Right atrium auricular region (tissue), 2 donors: ENCODE measurements at regions not wholly inside any gene's neighbourhood (a gene's known extent, or its start where the extent isn't known, plus 50 kb on each side); places are given as distances from the start of the nearest gene placed in this dataset.
"Not testable (repeated sequence)": the region's sequence is repeated elsewhere in the genome, so short reads cannot be mapped to it uniquely, and the experiment has no call there.

Experiments
- DNase-seq: peaks from one replicate; pipeline ENCODE4 v3.0.0-alpha.2; 2019; ENCODE audit warnings: low spot score
- H3K27ac ChIP-seq, 2 donors: fragments of 200-600 bp; sonication (generic); 1 replicate in 1 of 2; 2 replicates in 1 of 2; pipeline ENCODE4 v1.5.1; 2016 to 2019
- H3K27me3 ChIP-seq, 2 donors: fragments of 200-600 bp; sonication (generic); one replicate each; pipeline versions ENCODE4 v1.5.1 to v1.6.0; 2017 to 2019
- H3K36me3 ChIP-seq: fragments of 200-600 bp; sonication (generic); one replicate; pipeline ENCODE4 v1.5.1; 2016
- H3K4me1 ChIP-seq, 2 donors: fragments of 200-600 bp; sonication (generic); one replicate each; pipeline versions ENCODE4 v1.5.1 to v1.6.0; 2017 to 2019
- H3K4me3 ChIP-seq, 2 donors: fragments of 200-600 bp; sonication (generic); 1 replicate in 1 of 2; 2 replicates in 1 of 2; pipeline ENCODE4 v1.5.1; 2017 to 2019; ENCODE audit warnings: mild to moderate bottlenecking in 1 of 2, moderate library complexity in 1 of 2
- H3K9me3 ChIP-seq, 2 donors: fragments of 200-600 bp; sonication (generic); one replicate each; pipeline ENCODE4 v1.5.1; 2019
- TF ChIP-seq, protein P1 (sequence below), 2 donors: fragments of 200-600 bp; sonication (generic); IDR thresholded peaks; one replicate each; pipeline ENCODE4 v1.5.1; 2019; ENCODE audit warnings: antibody characterized with exemption in 2 of 2

DNA sequence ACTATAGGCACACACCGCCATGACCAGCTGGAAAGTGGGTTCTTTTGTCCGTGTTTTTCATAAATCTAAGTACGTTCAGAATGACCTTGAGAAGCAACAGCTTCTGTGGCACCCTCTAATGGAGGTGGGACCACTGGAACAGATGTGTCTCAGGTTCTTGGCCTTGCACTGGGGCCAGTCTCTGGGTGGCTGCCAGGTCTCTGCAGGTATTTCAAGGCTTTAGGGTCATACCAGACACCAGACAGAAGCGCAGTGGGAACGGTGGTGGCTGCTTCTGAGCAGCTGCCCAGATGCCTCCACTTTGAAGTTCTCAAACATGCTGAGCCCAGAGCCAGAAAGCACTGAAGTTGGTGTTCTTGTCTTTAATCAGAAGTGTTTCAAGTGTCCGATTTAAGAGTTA, 75.0 kb upstream of the RBM19 start:
- TF ChIP-seq, protein P1, sequence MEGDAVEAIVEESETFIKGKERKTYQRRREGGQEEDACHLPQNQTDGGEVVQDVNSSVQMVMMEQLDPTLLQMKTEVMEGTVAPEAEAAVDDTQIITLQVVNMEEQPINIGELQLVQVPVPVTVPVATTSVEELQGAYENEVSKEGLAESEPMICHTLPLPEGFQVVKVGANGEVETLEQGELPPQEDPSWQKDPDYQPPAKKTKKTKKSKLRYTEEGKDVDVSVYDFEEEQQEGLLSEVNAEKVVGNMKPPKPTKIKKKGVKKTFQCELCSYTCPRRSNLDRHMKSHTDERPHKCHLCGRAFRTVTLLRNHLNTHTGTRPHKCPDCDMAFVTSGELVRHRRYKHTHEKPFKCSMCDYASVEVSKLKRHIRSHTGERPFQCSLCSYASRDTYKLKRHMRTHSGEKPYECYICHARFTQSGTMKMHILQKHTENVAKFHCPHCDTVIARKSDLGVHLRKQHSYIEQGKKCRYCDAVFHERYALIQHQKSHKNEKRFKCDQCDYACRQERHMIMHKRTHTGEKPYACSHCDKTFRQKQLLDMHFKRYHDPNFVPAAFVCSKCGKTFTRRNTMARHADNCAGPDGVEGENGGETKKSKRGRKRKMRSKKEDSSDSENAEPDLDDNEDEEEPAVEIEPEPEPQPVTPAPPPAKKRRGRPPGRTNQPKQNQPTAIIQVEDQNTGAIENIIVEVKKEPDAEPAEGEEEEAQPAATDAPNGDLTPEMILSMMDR (IDR thresholded peaks at IDR 0.05), result no peak
- Histone ChIP-seq H3K9me3 (no peaks in the 10 kb centered on the region), H3K36me3 (no peaks in the 10 kb centered on the region), H3K27ac (no peak overlapping the region), H3K27me3 (no peaks in the 10 kb centered on the region), H3K4me1 (no peaks in the 10 kb centered on the region), H3K4me3 (no peak overlapping the region)
- no peak for DNase-seq

DNA sequence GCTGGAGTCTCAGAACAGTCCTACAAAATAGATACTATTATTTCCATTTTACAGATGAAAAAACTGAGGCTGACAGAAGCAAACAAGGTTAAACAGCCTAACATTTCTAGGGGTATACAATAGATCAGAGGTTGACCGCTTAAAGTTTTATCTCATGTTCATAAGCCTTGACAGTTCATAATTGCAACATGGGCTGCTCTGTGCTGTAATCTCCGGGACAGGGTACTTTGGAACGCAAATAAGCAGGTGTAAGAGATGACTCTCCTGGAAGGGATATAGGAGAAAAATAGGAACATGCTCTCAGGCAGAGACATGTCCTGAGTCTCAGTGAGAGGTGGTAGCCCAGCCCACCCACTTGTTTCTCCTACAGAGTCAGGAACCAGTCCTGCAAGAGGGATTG, 72.8 kb upstream of the RBM19 start:
- TF ChIP-seq, protein P1 (IDR thresholded peaks at IDR 0.05), result no peak
- H3K27me3 ChIP-seq, result no peaks in the 10 kb centered on the region

DNA sequence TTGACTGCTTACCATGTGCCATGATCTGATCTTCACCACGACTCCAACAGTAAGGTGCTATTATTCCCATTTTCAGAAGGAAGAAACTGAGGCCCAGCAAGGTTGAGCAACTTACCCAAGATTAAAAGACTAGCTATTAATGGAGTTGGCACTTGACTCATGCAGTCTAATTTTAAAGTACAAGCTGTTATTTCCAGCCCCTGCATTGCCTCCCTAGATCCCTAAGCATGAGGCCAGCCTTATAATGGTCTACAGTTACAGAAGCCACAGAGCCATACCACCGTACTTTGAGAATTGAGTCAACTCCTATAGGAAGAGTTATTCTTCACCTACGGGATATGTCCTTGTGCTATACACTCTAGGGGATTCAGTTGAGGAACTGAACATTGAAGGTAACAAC, 66.7 kb upstream of the RBM19 start:
- no peak overlapping the region for H3K4me3 ChIP-seq
- peaks cover 0 to 5% of the 10 kb centered on the region in 2 donors for H3K9me3 ChIP-seq
- no peaks in the 10 kb centered on the region for H3K4me1 ChIP-seq
- no peak for DNase-seq
- no peaks in the 10 kb centered on the region for H3K27me3 ChIP-seq
- no peaks in the 10 kb centered on the region for H3K36me3 ChIP-seq
- TF ChIP-seq, protein P1 (IDR thresholded peaks at IDR 0.05), result no peak
- no peak overlapping the region for H3K27ac ChIP-seq

More for the DNA sequence above, 72.8 kb upstream of the RBM19 start:
- Histone ChIP-seq H3K9me3 (no peaks in the 10 kb centered on the region), H3K36me3 (no peaks in the 10 kb centered on the region), H3K4me1 (no peaks in the 10 kb centered on the region), H3K27ac (no peak overlapping the region), H3K4me3 (no peak overlapping the region)
- no peak for DNase-seq

DNA sequence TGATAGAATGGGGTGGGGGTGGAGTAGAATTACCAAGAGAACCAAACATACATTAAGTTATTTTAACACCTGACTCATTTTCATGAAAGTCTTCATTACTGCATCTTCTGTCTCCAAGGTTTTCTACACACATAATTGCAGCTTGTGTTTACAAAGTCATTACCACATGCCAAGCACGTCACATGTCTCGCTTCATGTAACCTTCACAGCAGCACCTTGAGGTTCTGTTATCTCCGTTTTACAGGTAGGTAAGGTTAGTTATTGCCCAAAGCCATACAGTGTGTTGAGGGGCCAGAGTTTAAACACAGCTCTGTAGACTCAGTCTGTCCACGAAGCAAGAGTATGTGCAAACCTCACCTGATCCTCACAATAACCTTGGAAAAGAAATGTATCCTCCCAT, 64.3 kb upstream of the RBM19 start:
- no peak for DNase-seq
- TF ChIP-seq, protein P1 (IDR thresholded peaks at IDR 0.05), result no peak
- H3K27me3 ChIP-seq, result no peaks in the 10 kb centered on the region
- H3K4me3 ChIP-seq, result no peak overlapping the region
- no peak overlapping the region for H3K27ac ChIP-seq
- peaks cover 0 to 3% of the 10 kb centered on the region in 2 donors for H3K4me1 ChIP-seq
- H3K36me3 ChIP-seq, result no peaks in the 10 kb centered on the region
- peaks cover 0 to 17% of the 10 kb centered on the region in 2 donors for H3K9me3 ChIP-seq

DNA sequence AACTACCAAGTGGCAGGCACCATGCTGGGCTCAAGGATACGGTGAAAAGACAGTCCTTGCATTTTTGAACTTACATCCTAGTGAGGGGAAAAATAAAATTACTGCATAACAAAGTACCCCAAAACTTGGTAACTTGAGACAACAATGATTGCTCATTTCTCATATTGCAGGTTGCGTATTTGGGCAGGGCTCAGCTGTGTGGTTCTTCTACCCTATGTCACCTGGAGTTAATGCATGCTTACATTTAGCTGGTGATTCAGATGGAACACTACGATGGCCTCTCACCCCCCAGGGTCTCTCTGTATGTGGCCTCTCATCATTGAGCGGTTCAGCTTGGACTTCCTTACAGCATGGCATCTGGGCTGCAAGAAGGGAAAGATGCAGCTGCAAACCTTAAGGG, 60.7 kb upstream of the RBM19 start:
- Histone ChIP-seq H3K4me1 (peaks cover 0 to 10% of the 10 kb centered on the region in 2 donors), H3K27me3 (no peaks in the 10 kb centered on the region), H3K4me3 (no peak overlapping the region), H3K36me3 (no peaks in the 10 kb centered on the region), H3K9me3 (peaks cover 0 to 17% of the 10 kb centered on the region in 2 donors), H3K27ac (no peak overlapping the region)
- TF ChIP-seq, protein P1 (IDR thresholded peaks at IDR 0.05), result no peak
- DNase-seq, result no peak

DNA sequence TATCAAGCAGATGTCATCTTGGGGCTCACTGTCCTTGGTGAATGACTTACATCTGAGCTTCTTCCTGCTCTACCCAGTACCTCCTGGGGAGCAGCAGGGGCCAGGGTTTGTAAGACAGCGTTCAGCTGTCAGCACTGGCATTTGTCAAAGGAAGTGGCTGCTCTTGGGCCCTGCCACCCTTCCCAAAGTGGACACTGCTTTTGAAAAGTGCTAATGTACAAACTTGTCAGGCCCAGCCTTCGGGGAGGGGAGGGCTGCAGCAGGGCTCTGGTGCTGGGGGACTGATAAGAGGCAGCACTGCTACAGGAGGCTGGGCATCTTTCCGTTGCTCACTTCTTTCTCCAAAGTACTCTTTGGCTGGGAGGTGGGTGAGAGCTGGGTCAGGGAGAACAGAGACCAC, 59.8 kb upstream of the RBM19 start:
- Histone ChIP-seq H3K27me3 (no peaks in the 10 kb centered on the region), H3K4me1 (peaks cover 0 to 10% of the 10 kb centered on the region in 2 donors), H3K4me3 (no peak overlapping the region), H3K9me3 (peaks cover 0 to 17% of the 10 kb centered on the region in 2 donors), H3K36me3 (no peaks in the 10 kb centered on the region), H3K27ac (no peak overlapping the region)
- no peak for DNase-seq
- TF ChIP-seq, protein P1 (IDR thresholded peaks at IDR 0.05), result no peak

DNA sequence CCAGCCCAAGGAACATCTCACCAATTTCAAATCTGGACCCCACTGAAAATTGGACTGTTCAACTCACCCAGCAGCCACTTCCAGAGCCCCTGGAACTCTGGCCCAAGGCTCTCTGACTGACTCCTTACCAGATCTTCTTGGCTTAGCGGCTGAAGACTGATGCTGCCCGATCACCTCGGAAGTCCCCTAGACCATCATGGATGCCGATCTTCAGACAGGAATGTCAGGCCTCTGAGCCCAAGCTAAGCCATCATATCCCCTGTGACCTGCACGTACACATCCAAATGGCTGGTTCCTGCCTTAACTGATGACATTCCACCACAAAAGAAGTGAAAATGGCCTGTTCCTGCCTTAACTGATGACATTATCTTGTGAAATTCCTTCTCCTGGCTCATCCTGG, 56.0 kb upstream of the RBM19 start:
- not testable (repeated sequence) for H3K4me3 ChIP-seq, H3K9me3 ChIP-seq, H3K27me3 ChIP-seq, H3K36me3 ChIP-seq, H3K27ac ChIP-seq, DNase-seq
- H3K4me1 ChIP-seq, result peaks cover 0 to 10% of the 10 kb centered on the region in 2 donors
